ENCODE measurements at regions not wholly inside any gene's neighbourhood (a gene's known extent, or its start where the extent isn't known, plus 50 kb on each side); places are given as distances from the start of the nearest gene placed in this dataset.

GRCh38 chr4:73348185-73348584 lies 55.9 kb upstream of the ALB start:
- no peaks in the 10 kb centered on the region for H3K4me1 ChIP-seq
- no peaks in the 10 kb centered on the region for H3K27me3 ChIP-seq
- H3K9me3 ChIP-seq: no peaks in the 10 kb centered on the region
- intact Hi-C loops (cut with DNase I): no loop called here
- DNase-seq: no peak
- H3K27ac ChIP-seq: no peak overlapping the region
- no peak for TF ChIP-seq CTCF (IDR thresholded peaks at IDR 0.05)
- no peak overlapping the region for H3K4me3 ChIP-seq
- no peaks in the 10 kb centered on the region for H3K36me3 ChIP-seq
- H3K9ac ChIP-seq (ENCODE audit: low read depth in 2 of 2, low read length in 2 of 2): no peak overlapping the region

GRCh38 chr4:73347497-73347896 lies 56.6 kb upstream of the ALB start:
- Histone ChIP-seq H3K27me3 (no peaks in the 10 kb centered on the region), H3K9me3 (no peaks in the 10 kb centered on the region), H3K27ac (no peak overlapping the region), H3K36me3 (no peaks in the 10 kb centered on the region), H3K4me3 (no peak overlapping the region), H3K9ac (ENCODE audit: low read depth in 2 of 2, low read length in 2 of 2) (no peak overlapping the region), H3K4me1 (no peaks in the 10 kb centered on the region)
- no peak for TF ChIP-seq CTCF (IDR thresholded peaks at IDR 0.05)
- intact Hi-C loops (cut with DNase I): no loop called here
- DNase-seq: no peak

- no peak for DNase-seq
- Histone ChIP-seq H3K9me3 (no peaks in the 10 kb centered on the region), H3K27me3 (no peaks in the 10 kb centered on the region), H3K9ac (ENCODE audit: low read depth in 2 of 2, low read length in 2 of 2) (no peak overlapping the region), H3K4me3 (no peak overlapping the region), H3K27ac (no peak overlapping the region), H3K4me1 (no peaks in the 10 kb centered on the region), H3K36me3 (no peaks in the 10 kb centered on the region)
- TF ChIP-seq CTCF (IDR thresholded peaks at IDR 0.05): no peak
- intact Hi-C loops (cut with DNase I): no loop called here
Measured at GRCh38 chr4:73345399-73345975, 58.6 kb upstream of the ALB start.

GRCh38 chr4:73344106-73344505 lies 60.0 kb upstream of the ALB start:
- Histone ChIP-seq H3K27me3 (no peaks in the 10 kb centered on the region), H3K9me3 (no peaks in the 10 kb centered on the region), H3K36me3 (no peaks in the 10 kb centered on the region), H3K9ac (ENCODE audit: low read depth in 2 of 2, low read length in 2 of 2) (no peak overlapping the region), H3K27ac (no peak overlapping the region), H3K4me3 (no peak overlapping the region), H3K4me1 (no peaks in the 10 kb centered on the region)
- no peak for TF ChIP-seq CTCF (IDR thresholded peaks at IDR 0.05)
- no peak for DNase-seq
- intact Hi-C loops (cut with DNase I): loop anchor here (5.0 kb wide), 1 partner anchor 103 kb away; no protein-coding TSS in a partner anchor

GRCh38 chr4:73343432-73343831 lies 60.7 kb upstream of the ALB start:
- intact Hi-C loops (cut with DNase I): loop anchor here (5.0 kb wide), 1 partner anchor 104 kb away; no protein-coding TSS in a partner anchor
- DNase-seq: no peak
- no peaks in the 10 kb centered on the region for H3K4me1 ChIP-seq
- no peak for TF ChIP-seq CTCF (IDR thresholded peaks at IDR 0.05)
- no peak overlapping the region for H3K4me3 ChIP-seq
- H3K27ac ChIP-seq: no peak overlapping the region
- H3K36me3 ChIP-seq: no peaks in the 10 kb centered on the region
- H3K9ac ChIP-seq (ENCODE audit: low read depth in 2 of 2, low read length in 2 of 2): no peak overlapping the region
- H3K27me3 ChIP-seq: no peaks in the 10 kb centered on the region
- no peaks in the 10 kb centered on the region for H3K9me3 ChIP-seq
